ENCODE measurements at regions not wholly inside any gene's neighbourhood (a gene's known extent, or its start where the extent isn't known, plus 50 kb on each side); places are given as distances from the start of the nearest gene placed in this dataset.

- no peak for TF ChIP-seq CTCF (IDR thresholded peaks at IDR 0.05; ENCODE audit: poor library complexity)
- TF ChIP-seq EZH2phosphoT487 (IDR thresholded peaks at IDR 0.05; ENCODE audit: low read depth, severe bottlenecking, unreplicated experiment): no peak
- no peak for TF ChIP-seq EZH2 (IDR thresholded peaks at IDR 0.05; ENCODE audit: borderline replicate concordance)
- DNase-seq (ENCODE audit: low spot score): no peak
- H3K4me3 ChIP-seq: no peak overlapping the region
- no peaks in the 10 kb centered on the region for H4K20me1 ChIP-seq (ENCODE audit: insufficient read depth, poor library complexity, severe bottlenecking)
- H3K27me3 ChIP-seq: no peaks in the 10 kb centered on the region
- 81% methylated on average over 4 of the region's 4 CpGs for WGBS (ENCODE audit: low lambda C conversion rate, missing lambda C conversion rate)
- H3K79me2 ChIP-seq: no peaks in the 10 kb centered on the region
- no peaks in the 10 kb centered on the region for H3K9me2 ChIP-seq (replicated peaks; ENCODE audit: insufficient read depth)
- no peak overlapping the region for H2AFZ ChIP-seq
- H3K9me3 ChIP-seq (ENCODE audit: low read depth): no peaks in the 10 kb centered on the region
- H3K27ac ChIP-seq: no peak overlapping the region
- no peak overlapping the region for H3K4me2 ChIP-seq
- no peaks in the 10 kb centered on the region for H3K36me3 ChIP-seq (replicated peaks; ENCODE audit: insufficient read depth, low read depth)
- H3K4me1 ChIP-seq (ENCODE audit: insufficient read depth): no peaks in the 10 kb centered on the region
Measured at GRCh38 chr13:55229906-55230569, 1910.7 kb upstream of the PRR20A start.

- Histone ChIP-seq H3K9me2 (replicated peaks; ENCODE audit: insufficient read depth) (no peaks in the 10 kb centered on the region), H3K79me2 (no peaks in the 10 kb centered on the region), H2AFZ (no peak overlapping the region), H3K4me1 (ENCODE audit: insufficient read depth) (no peaks in the 10 kb centered on the region), H3K9me3 (ENCODE audit: low read depth) (no peaks in the 10 kb centered on the region), H3K4me2 (no peak overlapping the region), H3K27ac (no peak overlapping the region), H3K27me3 (no peaks in the 10 kb centered on the region), H3K4me3 (no peak overlapping the region), H4K20me1 (ENCODE audit: insufficient read depth, poor library complexity, severe bottlenecking) (no peaks in the 10 kb centered on the region), H3K36me3 (replicated peaks; ENCODE audit: insufficient read depth, low read depth) (no peaks in the 10 kb centered on the region)
- WGBS (ENCODE audit: low lambda C conversion rate, missing lambda C conversion rate): 66% methylated on average over 3 of the region's 3 CpGs
- DNase-seq (ENCODE audit: low spot score): no peak
- TF ChIP-seq EZH2phosphoT487 (IDR thresholded peaks at IDR 0.05; ENCODE audit: low read depth, severe bottlenecking, unreplicated experiment) (no peak), EZH2 (IDR thresholded peaks at IDR 0.05; ENCODE audit: borderline replicate concordance) (no peak), CTCF (IDR thresholded peaks at IDR 0.05; ENCODE audit: poor library complexity) (no peak)
Measured at GRCh38 chr13:55230570-55230908, 1910.2 kb upstream of the PRR20A start.

- no peaks in the 10 kb centered on the region for H3K4me1 ChIP-seq (ENCODE audit: insufficient read depth)
- H3K9me2 ChIP-seq (replicated peaks; ENCODE audit: insufficient read depth): no peaks in the 10 kb centered on the region
- H3K36me3 ChIP-seq (replicated peaks; ENCODE audit: insufficient read depth, low read depth): no peaks in the 10 kb centered on the region
- no peaks in the 10 kb centered on the region for H3K79me2 ChIP-seq
- H3K4me3 ChIP-seq: no peak overlapping the region
- no peak overlapping the region for H3K4me2 ChIP-seq
- no peaks in the 10 kb centered on the region for H3K27me3 ChIP-seq
- H3K27ac ChIP-seq: no peak overlapping the region
- H4K20me1 ChIP-seq (ENCODE audit: insufficient read depth, poor library complexity, severe bottlenecking): no peaks in the 10 kb centered on the region
- TF ChIP-seq CTCF (IDR thresholded peaks at IDR 0.05; ENCODE audit: poor library complexity): no peak
- no peak for TF ChIP-seq EZH2 (IDR thresholded peaks at IDR 0.05; ENCODE audit: borderline replicate concordance)
- no peak for TF ChIP-seq EZH2phosphoT487 (IDR thresholded peaks at IDR 0.05; ENCODE audit: low read depth, severe bottlenecking, unreplicated experiment)
- DNase-seq (ENCODE audit: low spot score): no peak
- H2AFZ ChIP-seq: no peak overlapping the region
- 97% methylated on average over 5 of the region's 5 CpGs for WGBS (ENCODE audit: low lambda C conversion rate, missing lambda C conversion rate)
- H3K9me3 ChIP-seq (ENCODE audit: low read depth): no peaks in the 10 kb centered on the region
Measured at GRCh38 chr13:55234311-55234710, 1906.4 kb upstream of the PRR20A start.

Measured in hepatocyte (in vitro differentiated cells).